Thyroid gland (tissue), 4 donors: ENCODE measurements at regions not wholly inside any gene's neighbourhood (a gene's known extent, or its start where the extent isn't known, plus 50 kb on each side); places are given as distances from the start of the nearest gene placed in this dataset.

ENCODE experiments used
- CTCF ChIP-seq, 6 experiments: fragments of 200-600 bp in 3 of 6; fragments of 450-650 bp in 3 of 6; sonication (generic) in 3 of 6; IDR thresholded peaks; one replicate each; pipeline ENCODE4 v1.5.1; 2016 to 2019; ENCODE audit warnings: antibody characterized with exemption in 6 of 6, mild to moderate bottlenecking in 2 of 6, inconsistent platforms in 1 of 6, moderate library complexity in 1 of 6
- POLR2A ChIP-seq, 2 donors: fragments of 450-650 bp; IDR thresholded peaks; one replicate each; pipeline ENCODE4 v1.6.1; 2017; ENCODE audit warnings: antibody characterized with exemption in 2 of 2, mild to moderate bottlenecking in 2 of 2, moderate library complexity in 1 of 2

DNA sequence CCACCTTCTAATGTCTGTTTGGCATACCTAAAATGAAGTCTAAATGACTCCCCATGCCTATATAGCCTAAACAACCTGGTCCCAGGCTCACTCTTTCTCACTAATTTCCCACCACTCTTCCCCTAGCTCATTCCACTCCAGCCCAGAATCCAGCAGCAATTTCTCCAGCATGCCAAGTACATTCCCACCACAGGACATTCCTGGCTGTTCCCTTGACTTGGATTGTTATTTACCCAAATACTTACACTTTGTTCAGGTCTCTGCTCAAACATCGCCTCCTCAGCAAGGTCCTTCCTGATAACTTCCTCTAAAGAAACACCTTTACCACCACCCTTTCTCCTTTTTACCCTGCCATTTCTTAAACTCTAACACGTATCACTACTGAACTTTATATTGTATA, 743.4 kb downstream of the RPS29 start:
- no peak for TF ChIP-seq CTCF (IDR thresholded peaks at IDR 0.05)
- no peak for TF ChIP-seq POLR2A (IDR thresholded peaks at IDR 0.05)
